Islet of Langerhans (tissue), 1 donor: ENCODE measurements at regions not wholly inside any gene's neighbourhood (a gene's known extent, or its start where the extent isn't known, plus 50 kb on each side); places are given as distances from the start of the nearest gene placed in this dataset.
A peak's percentile ranks its signal among the peaks of the same experiment; 100 is the strongest.

Experiments used
- FAIRE-seq: peaks from one replicate; lab custom pipeline; 2011; peaks lifted over from hg19 to GRCh38; lab: Jason Lieb, UNC

- no peak for FAIRE-seq
Observed at GRCh38 chr13:73387318-73387717, 328.5 kb downstream of the KLF5 start.

GRCh38 chr13:73385848-73386247, 327.0 kb downstream of the KLF5 start:
- no peak for FAIRE-seq

GRCh38 chr13:73372666-73373627, 314.1 kb downstream of the KLF5 start:
- no peak for FAIRE-seq

- no peak for FAIRE-seq
Observed at GRCh38 chr13:73370066-73370465, 311.3 kb downstream of the KLF5 start.

- FAIRE-seq: no peak
Observed at GRCh38 chr13:73369095-73369494, 310.3 kb downstream of the KLF5 start.

- no peak for FAIRE-seq
Observed at GRCh38 chr13:73368608-73369007, 309.8 kb downstream of the KLF5 start.

GRCh38 chr13:73367886-73368285, 309.1 kb downstream of the KLF5 start:
- no peak for FAIRE-seq

- FAIRE-seq: no peak
Observed at GRCh38 chr13:73366241-73366640, 307.4 kb downstream of the KLF5 start.

GRCh38 chr13:73365681-73366080, 306.9 kb downstream of the KLF5 start:
- FAIRE-seq: no peak

- no peak for FAIRE-seq
Observed at GRCh38 chr13:73365252-73365651, 306.4 kb downstream of the KLF5 start.

- FAIRE-seq: no peak
Observed at GRCh38 chr13:73364736-73365135, 305.9 kb downstream of the KLF5 start.

- no peak for FAIRE-seq
Observed at GRCh38 chr13:73358606-73359095, 299.8 kb downstream of the KLF5 start.

- no peak for FAIRE-seq
Observed at GRCh38 chr13:73355134-73355533, 296.3 kb downstream of the KLF5 start.

- no peak for FAIRE-seq
Observed at GRCh38 chr13:73351730-73352129, 292.9 kb downstream of the KLF5 start.

GRCh38 chr13:73341748-73342147, 282.9 kb downstream of the KLF5 start:
- no peak for FAIRE-seq

- FAIRE-seq: no peak
Observed at GRCh38 chr13:73340069-73340468, 281.3 kb downstream of the KLF5 start.

GRCh38 chr13:73339086-73339485, 280.3 kb downstream of the KLF5 start:
- FAIRE-seq: no peak

- no peak for FAIRE-seq
Observed at GRCh38 chr13:73338389-73338788, 279.6 kb downstream of the KLF5 start.

- no peak for FAIRE-seq
Observed at GRCh38 chr13:73337532-73337931, 278.7 kb downstream of the KLF5 start.

GRCh38 chr13:73336773-73337172, 278.0 kb downstream of the KLF5 start:
- no peak for FAIRE-seq

- FAIRE-seq: no peak
Observed at GRCh38 chr13:73335944-73336343, 277.1 kb downstream of the KLF5 start.

- FAIRE-seq: peak; percentile 43
Observed at GRCh38 chr13:73335210-73335609, 276.4 kb downstream of the KLF5 start.

GRCh38 chr13:73334445-73334844, 275.6 kb downstream of the KLF5 start:
- FAIRE-seq: no peak

GRCh38 chr13:73331556-73331955, 272.8 kb downstream of the KLF5 start:
- no peak for FAIRE-seq
